K562 (cell line): ENCODE measurements at regions not wholly inside any gene's neighbourhood (a gene's known extent, or its start where the extent isn't known, plus 50 kb on each side); places are given as distances from the start of the nearest gene placed in this dataset.

Experiments used
- ATF3 ChIP-seq, 2 experiments: fragments of 450-650 bp in 1 of 2; sonication (generic) in 1 of 2; formaldehyde crosslinking in 1 of 2; IDR thresholded peaks in 1 of 2; conservative IDR thresholded peaks in 1 of 2; 2 replicates each; pipeline versions ENCODE4 v1.6.1 to v1.8.1; 2016 to 2023; ENCODE audit warnings: mild to moderate bottlenecking in 2 of 2, moderate library complexity in 2 of 2, inconsistent platforms in 1 of 2, missing genetic modification reagents in 1 of 2
- BCOR ChIP-seq: fragments of 450-650 bp; IDR thresholded peaks from 2 replicates; pipeline ENCODE4 v1.6.1; 2016
- CREBBP ChIP-seq: IDR thresholded peaks from one replicate; pipeline ENCODE4 v1.6.1; 2012; ENCODE audit warnings: low read depth, mild to moderate bottlenecking, control low read depth, inconsistent platforms, low read length
- DIDO1 ChIP-seq: fragments of 450-650 bp; IDR thresholded peaks from 2 replicates; pipeline ENCODE4 v1.6.1; 2016; ENCODE audit warnings: low read depth, missing biosample characterization, missing genetic modification characterization
- KAT7 ChIP-seq: sonication (generic); formaldehyde crosslinking; IDR thresholded peaks from 2 replicates; pipeline ENCODE4 v1.8.0; 2022; ENCODE audit warnings: missing genetic modification reagents, mild to moderate bottlenecking, borderline replicate concordance
- MBD2 ChIP-seq: sonication (generic); IDR thresholded peaks from 2 replicates; pipeline ENCODE4 v1.6.1; 2016; ENCODE audit warnings: low read depth, borderline replicate concordance
- NFE2L1 ChIP-seq: fragments of 450-650 bp; IDR thresholded peaks from 2 replicates; pipeline ENCODE4 v1.6.1; 2016; ENCODE audit warnings: missing genetic modification characterization, low read depth, mild to moderate bottlenecking, missing compliant biosample characterization, moderate library complexity, borderline replicate concordance
- NONO ChIP-seq, 2 experiments: fragments of 200-400 bp in 1 of 2; fragments of 450-650 bp in 1 of 2; formaldehyde crosslinking in 1 of 2; IDR thresholded peaks; 2 replicates each; pipeline ENCODE4 v1.6.1; 2017; ENCODE audit warnings: low read depth in 2 of 2, mild to moderate bottlenecking in 2 of 2, moderate library complexity in 2 of 2, low read length in 1 of 2
- PURB ChIP-seq: sonication (generic); formaldehyde crosslinking; IDR thresholded peaks from 2 replicates; pipeline ENCODE4 v1.9.0; 2021; ENCODE audit warnings: low read depth, mild to moderate bottlenecking, missing genetic modification reagents
- REST ChIP-seq, 2 experiments: fragments of 450-650 bp; formaldehyde crosslinking in 1 of 2; IDR thresholded peaks; 2 replicates each; pipeline versions ENCODE4 v1.4.0 to v1.6.1; 2014 to 2020; ENCODE audit warnings: mild to moderate bottlenecking in 2 of 2, borderline replicate concordance in 1 of 2, low read depth in 1 of 2
- ZNF398 ChIP-seq: fragments of 250-450 bp; sonication (Bioruptor Pico); IDR thresholded peaks from 2 replicates; pipeline ENCODE4 v1.8.0; 2021; ENCODE audit warnings: moderate library complexity, mild to moderate bottlenecking, inconsistent platforms

- TF ChIP-seq REST (IDR thresholded peaks at IDR 0.05; ENCODE audit: borderline replicate concordance) (peak; percentile 19; the same call in 1 of the 2 replicates), REST (CRISPR knock-in tag; IDR thresholded peaks at IDR 0.05; ENCODE audit: low read depth) (no peak), KAT7 (CRISPR knock-in tag) (0 out of 2 replicates have a peak, but pooled peaks have one; percentile 53), BCOR (peak; percentile 62), MBD2 (no peak), NFE2L1 (tag) (no peak), NONO (IDR thresholded peaks at IDR 0.05; ENCODE audit: low read depth in 2 of 2, low read length in 1 of 2) (no peak), CREBBP (no peak), ZNF398 (CRISPR knock-in tag) (no peak), PURB (CRISPR knock-in tag) (no peak), DIDO1 (tag) (no peak), ATF3 (IDR thresholded peaks at IDR 0.05) (no peak), ATF3 (CRISPR knock-in tag; conservative IDR thresholded peaks at IDR 0.05) (no peak)
Observed at GRCh38 chr2:43059183-43059897, 167.1 kb downstream of the ZFP36L2 start (continued).
